ENCODE measurements at regions not wholly inside any gene's neighbourhood (a gene's known extent, or its start where the extent isn't known, plus 50 kb on each side); places are given as distances from the start of the nearest gene placed in this dataset.

GRCh38 chr12:89880690-89881350 lies 172.2 kb upstream of the ATP2B1 start:
- peak overlapping the region in 1 of 5 donors; percentile 5 for H3K27ac ChIP-seq
- TF ChIP-seq POLR2AphosphoS5 (IDR thresholded peaks at IDR 0.05) = no peak
- TF ChIP-seq POLR2A (IDR thresholded peaks at IDR 0.05) = no peak
- TF ChIP-seq, protein P1, sequence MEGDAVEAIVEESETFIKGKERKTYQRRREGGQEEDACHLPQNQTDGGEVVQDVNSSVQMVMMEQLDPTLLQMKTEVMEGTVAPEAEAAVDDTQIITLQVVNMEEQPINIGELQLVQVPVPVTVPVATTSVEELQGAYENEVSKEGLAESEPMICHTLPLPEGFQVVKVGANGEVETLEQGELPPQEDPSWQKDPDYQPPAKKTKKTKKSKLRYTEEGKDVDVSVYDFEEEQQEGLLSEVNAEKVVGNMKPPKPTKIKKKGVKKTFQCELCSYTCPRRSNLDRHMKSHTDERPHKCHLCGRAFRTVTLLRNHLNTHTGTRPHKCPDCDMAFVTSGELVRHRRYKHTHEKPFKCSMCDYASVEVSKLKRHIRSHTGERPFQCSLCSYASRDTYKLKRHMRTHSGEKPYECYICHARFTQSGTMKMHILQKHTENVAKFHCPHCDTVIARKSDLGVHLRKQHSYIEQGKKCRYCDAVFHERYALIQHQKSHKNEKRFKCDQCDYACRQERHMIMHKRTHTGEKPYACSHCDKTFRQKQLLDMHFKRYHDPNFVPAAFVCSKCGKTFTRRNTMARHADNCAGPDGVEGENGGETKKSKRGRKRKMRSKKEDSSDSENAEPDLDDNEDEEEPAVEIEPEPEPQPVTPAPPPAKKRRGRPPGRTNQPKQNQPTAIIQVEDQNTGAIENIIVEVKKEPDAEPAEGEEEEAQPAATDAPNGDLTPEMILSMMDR (IDR thresholded peaks at IDR 0.05) = no peak
- no peak for TF ChIP-seq EP300 (IDR thresholded peaks at IDR 0.05)
- WGBS, 5 donors = 38 to 85% (median 67%) methylated on average over 4 of the region's 4 CpGs
- H3K36me3 ChIP-seq = no peaks in the 10 kb centered on the region
- no peaks in the 10 kb centered on the region for H3K9me3 ChIP-seq
- H3K4me1 ChIP-seq = no peaks in the 10 kb centered on the region
- no peak overlapping the region for H3K4me3 ChIP-seq
- H3K27me3 ChIP-seq = no peaks in the 10 kb centered on the region
- DNase-seq = peak in 1 of 2 donors; percentile 68
- intact Hi-C loops (cut with DNase I; ENCODE audit: low total_unique reads) = no loop called here

DNA sequence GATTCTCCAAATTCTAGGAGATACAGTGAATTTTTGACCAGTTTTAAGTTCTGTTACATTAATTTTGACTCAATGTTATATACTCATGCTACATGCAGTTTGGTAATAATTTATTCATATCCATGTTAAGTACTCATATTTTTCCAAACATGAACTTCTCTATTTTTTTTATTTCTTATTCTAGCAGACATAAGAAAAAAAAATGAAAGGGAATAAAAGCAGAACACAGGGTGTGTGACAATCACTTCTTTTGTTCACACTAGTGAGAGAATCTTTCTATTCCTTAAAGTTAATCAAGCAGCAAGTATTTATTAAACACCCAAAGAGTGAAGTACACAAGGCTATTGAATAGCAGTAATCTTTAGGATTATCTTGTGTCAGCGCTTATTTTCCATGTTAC lies 171.1 kb upstream of the ATP2B1 start:
- no peak for DNase-seq
- intact Hi-C loops (cut with DNase I; ENCODE audit: low total_unique reads) = no loop called here
- no peaks in the 10 kb centered on the region for H3K36me3 ChIP-seq
- no peaks in the 10 kb centered on the region for H3K4me1 ChIP-seq
- H3K9me3 ChIP-seq = no peaks in the 10 kb centered on the region
- H3K4me3 ChIP-seq = no peak overlapping the region
- TF ChIP-seq POLR2AphosphoS5 (IDR thresholded peaks at IDR 0.05) = no peak
- TF ChIP-seq, protein P1 (IDR thresholded peaks at IDR 0.05) = no peak
- no peak for TF ChIP-seq EP300 (IDR thresholded peaks at IDR 0.05)
- TF ChIP-seq POLR2A (IDR thresholded peaks at IDR 0.05) = no peak
- 38 to 89% (median 62%) methylated on average over 1 of the region's 1 CpG for WGBS, 5 donors
- H3K27ac ChIP-seq = no peak overlapping the region
- H3K27me3 ChIP-seq = no peaks in the 10 kb centered on the region

DNA sequence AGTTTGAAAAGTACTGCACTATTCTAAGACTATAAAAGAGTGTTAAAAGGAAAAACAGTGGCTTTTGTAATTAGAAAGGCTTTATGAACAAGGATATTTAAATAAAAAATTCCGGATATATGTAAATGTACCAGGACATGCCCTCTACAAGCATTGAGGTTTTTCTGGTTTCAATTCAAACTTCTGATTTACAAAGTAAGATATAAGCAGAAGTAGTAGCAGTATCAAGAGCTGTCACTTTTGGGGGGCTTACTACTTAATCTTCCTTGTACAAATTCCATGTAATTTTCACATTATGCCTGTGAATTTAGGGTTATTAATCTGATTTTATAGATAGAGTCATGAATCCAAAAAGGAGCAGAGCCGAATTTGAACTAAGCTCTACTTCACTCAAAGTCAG lies 170.3 kb upstream of the ATP2B1 start:
- Histone ChIP-seq H3K9me3 (no peaks in the 10 kb centered on the region), H3K36me3 (no peaks in the 10 kb centered on the region), H3K4me3 (no peak overlapping the region), H3K27ac (no peak overlapping the region), H3K27me3 (no peaks in the 10 kb centered on the region), H3K4me1 (peaks cover 0 to under 1% (median 0%) of the 10 kb centered on the region in 4 donors)
- TF ChIP-seq EP300 (IDR thresholded peaks at IDR 0.05) = no peak
- no peak for TF ChIP-seq POLR2A (IDR thresholded peaks at IDR 0.05)
- TF ChIP-seq, protein P1 (IDR thresholded peaks at IDR 0.05) = no peak
- TF ChIP-seq POLR2AphosphoS5 (IDR thresholded peaks at IDR 0.05) = no peak
- intact Hi-C loops (cut with DNase I; ENCODE audit: low total_unique reads) = no loop called here
- no peak for DNase-seq
- 61 to 68% (median 66%) methylated on average over 2 of the region's 2 CpGs for WGBS, 5 donors

DNA sequence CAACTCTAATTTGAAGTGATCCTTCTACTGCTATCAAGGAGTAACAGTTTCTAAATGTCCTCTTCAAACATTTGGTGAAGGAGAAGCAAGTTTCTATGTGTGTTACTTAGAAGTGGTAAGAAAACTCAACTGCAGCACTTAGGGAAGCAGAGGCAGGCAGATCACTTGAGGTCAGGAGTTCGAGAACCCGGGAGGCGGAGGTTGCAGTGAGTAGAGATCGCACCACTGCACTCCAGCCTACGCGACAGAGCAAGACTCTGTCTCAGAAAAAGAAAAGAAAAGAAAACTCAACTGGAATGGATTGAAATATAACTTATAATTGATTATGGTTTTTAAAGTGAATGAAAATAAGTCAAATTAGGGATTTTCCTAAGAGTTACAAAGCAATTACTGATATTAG lies 169.7 kb upstream of the ATP2B1 start:
- no peak for TF ChIP-seq POLR2A (IDR thresholded peaks at IDR 0.05)
- no peak for TF ChIP-seq POLR2AphosphoS5 (IDR thresholded peaks at IDR 0.05)
- TF ChIP-seq EP300 (IDR thresholded peaks at IDR 0.05) = no peak
- TF ChIP-seq, protein P1 (IDR thresholded peaks at IDR 0.05) = no peak
- Histone ChIP-seq H3K4me3 (no peak overlapping the region), H3K27ac (no peak overlapping the region), H3K9me3 (no peaks in the 10 kb centered on the region), H3K4me1 (peaks cover 0 to 7% (median 0%) of the 10 kb centered on the region in 4 donors), H3K36me3 (no peaks in the 10 kb centered on the region), H3K27me3 (no peaks in the 10 kb centered on the region)
- intact Hi-C loops (cut with DNase I; ENCODE audit: low total_unique reads) = no loop called here
- DNase-seq = no peak
- 90 to 96% (median 93%) methylated on average over 6 of the region's 6 CpGs for WGBS, 5 donors

Data from stomach (tissue), 8 donors.